ENCODE measurements at regions not wholly inside any gene's neighbourhood (a gene's known extent, or its start where the extent isn't known, plus 50 kb on each side); places are given as distances from the start of the nearest gene placed in this dataset.

DNA sequence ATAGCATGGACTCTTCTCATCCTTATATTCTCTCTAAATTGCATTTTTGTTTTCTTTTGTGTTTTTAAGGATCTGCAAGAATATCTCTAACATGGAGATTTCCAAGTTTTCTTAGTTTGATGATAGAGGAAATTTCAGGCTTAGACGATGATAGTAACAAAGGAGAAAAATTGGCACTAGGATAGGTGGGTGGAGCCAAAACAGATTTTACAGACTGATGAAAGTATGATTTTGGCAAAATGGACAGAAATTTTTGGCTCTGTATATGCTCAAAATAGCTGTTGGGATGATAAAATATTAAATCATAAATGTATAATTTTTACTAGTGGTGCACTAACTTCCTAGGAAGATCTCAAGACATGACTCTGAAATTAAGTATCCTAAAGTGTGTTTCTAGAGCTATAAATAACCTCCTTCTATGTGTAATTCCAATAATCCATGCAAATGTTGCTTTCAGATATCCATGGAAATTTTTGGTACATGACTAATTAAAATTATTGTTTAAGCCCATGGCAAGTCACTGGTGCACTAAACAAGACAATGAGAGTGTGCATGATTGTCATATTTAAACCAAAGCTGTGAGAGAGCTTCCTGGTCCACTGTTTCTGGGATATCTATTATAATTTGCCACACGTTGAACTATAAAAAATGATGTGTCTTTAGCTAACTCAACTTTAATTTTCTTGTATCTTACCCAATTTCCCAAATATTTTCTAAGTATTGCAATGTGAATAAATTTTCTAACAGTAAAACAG is 55.8 kb upstream of the NBEA start:
- DNase-seq (ENCODE audit: low spot score), result no peak

DNA sequence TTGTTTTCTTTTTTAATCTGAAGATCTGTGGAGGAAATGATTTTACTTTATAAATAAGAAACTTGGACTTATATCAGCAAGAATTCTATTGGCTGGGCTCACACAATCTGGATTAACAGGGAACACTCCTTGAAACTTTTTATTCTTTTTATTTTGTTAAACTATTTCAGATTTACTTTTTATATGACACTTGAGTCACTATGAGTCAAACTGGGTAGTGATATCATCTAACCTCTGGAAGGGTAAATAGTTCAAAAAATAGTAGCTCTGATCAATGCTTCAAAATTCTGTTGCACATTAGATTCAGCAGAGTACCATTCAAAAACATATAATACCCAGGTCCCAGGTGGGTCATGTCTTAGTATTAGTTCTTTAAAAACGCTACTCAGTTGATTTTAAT is 55.1 kb upstream of the NBEA start:
- no peak for DNase-seq (ENCODE audit: low spot score)

Data from D341Med (cell line).